ENCODE measurements at regions not wholly inside any gene's neighbourhood (a gene's known extent, or its start where the extent isn't known, plus 50 kb on each side); places are given as distances from the start of the nearest gene placed in this dataset.

DNA sequence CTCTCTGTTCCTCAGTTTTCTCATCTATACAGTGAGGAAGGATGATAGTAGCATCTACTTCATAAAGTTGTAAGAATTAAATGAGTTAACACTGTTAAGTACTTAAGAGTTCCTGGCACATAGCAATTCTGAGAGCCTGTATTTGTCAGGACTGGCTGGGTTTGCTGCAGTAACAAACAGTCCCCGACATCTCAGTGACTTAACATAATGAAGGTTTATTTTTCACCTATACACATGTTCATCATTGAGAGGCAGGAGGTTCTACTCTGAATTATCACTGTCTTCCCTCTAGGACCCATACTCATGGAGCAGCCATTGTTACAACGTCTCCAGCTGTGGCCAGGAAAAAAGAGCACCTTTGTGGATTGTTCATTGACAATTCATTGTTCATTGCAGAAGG is 190.6 kb upstream of the PROK2 start:
- TF ChIP-seq, protein P1, sequence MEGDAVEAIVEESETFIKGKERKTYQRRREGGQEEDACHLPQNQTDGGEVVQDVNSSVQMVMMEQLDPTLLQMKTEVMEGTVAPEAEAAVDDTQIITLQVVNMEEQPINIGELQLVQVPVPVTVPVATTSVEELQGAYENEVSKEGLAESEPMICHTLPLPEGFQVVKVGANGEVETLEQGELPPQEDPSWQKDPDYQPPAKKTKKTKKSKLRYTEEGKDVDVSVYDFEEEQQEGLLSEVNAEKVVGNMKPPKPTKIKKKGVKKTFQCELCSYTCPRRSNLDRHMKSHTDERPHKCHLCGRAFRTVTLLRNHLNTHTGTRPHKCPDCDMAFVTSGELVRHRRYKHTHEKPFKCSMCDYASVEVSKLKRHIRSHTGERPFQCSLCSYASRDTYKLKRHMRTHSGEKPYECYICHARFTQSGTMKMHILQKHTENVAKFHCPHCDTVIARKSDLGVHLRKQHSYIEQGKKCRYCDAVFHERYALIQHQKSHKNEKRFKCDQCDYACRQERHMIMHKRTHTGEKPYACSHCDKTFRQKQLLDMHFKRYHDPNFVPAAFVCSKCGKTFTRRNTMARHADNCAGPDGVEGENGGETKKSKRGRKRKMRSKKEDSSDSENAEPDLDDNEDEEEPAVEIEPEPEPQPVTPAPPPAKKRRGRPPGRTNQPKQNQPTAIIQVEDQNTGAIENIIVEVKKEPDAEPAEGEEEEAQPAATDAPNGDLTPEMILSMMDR (IDR thresholded peaks at IDR 0.05; ENCODE audit: low read depth, low read length): no peak
- TF ChIP-seq MAX (IDR thresholded peaks at IDR 0.05; ENCODE audit: low read depth, low read length): no peak
- no peak for TF ChIP-seq POLR2A (IDR thresholded peaks at IDR 0.05; ENCODE audit: extremely low read depth, insufficient read length)
- TF ChIP-seq MYC (IDR thresholded peaks at IDR 0.05; ENCODE audit: low read depth, low read length): no peak
